ENCODE measurements at regions not wholly inside any gene's neighbourhood (a gene's known extent, or its start where the extent isn't known, plus 50 kb on each side); places are given as distances from the start of the nearest gene placed in this dataset.

DNA sequence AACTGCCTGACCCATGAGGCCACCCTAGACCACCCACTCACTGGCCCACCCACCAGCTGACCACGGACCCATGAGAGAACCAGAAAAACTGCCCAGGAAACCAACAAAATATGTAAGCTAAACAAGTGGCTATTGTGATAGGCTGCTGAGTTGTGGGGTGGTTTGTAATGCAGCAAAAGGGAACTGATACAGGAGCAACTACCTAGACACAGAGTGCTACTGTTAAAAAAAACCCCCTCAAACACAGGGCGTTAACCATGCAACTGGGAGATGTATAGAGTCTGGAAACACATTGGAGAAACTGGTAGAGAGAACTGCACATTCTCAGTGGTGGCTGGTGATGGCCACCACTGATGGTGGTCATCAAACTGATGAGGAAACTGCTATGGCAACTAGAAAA, 206.3 kb upstream of the GYPC start:
- TF ChIP-seq, protein P1, sequence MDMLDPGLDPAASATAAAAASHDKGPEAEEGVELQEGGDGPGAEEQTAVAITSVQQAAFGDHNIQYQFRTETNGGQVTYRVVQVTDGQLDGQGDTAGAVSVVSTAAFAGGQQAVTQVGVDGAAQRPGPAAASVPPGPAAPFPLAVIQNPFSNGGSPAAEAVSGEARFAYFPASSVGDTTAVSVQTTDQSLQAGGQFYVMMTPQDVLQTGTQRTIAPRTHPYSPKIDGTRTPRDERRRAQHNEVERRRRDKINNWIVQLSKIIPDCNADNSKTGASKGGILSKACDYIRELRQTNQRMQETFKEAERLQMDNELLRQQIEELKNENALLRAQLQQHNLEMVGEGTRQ (IDR thresholded peaks at IDR 0.05; ENCODE audit: low read depth, low read length) = no peak
- TF ChIP-seq, protein P2, sequence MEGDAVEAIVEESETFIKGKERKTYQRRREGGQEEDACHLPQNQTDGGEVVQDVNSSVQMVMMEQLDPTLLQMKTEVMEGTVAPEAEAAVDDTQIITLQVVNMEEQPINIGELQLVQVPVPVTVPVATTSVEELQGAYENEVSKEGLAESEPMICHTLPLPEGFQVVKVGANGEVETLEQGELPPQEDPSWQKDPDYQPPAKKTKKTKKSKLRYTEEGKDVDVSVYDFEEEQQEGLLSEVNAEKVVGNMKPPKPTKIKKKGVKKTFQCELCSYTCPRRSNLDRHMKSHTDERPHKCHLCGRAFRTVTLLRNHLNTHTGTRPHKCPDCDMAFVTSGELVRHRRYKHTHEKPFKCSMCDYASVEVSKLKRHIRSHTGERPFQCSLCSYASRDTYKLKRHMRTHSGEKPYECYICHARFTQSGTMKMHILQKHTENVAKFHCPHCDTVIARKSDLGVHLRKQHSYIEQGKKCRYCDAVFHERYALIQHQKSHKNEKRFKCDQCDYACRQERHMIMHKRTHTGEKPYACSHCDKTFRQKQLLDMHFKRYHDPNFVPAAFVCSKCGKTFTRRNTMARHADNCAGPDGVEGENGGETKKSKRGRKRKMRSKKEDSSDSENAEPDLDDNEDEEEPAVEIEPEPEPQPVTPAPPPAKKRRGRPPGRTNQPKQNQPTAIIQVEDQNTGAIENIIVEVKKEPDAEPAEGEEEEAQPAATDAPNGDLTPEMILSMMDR (conservative IDR thresholded peaks at IDR 0.05; ENCODE audit: low read depth, low read length) = no peak
- TF ChIP-seq POLR2A (IDR thresholded peaks at IDR 0.05; ENCODE audit: low read depth, low read length) (no peak), RCOR1 (IDR thresholded peaks at IDR 0.05; ENCODE audit: insufficient replicate concordance, low read length) (no peak), SMC3 (IDR thresholded peaks at IDR 0.05; ENCODE audit: low read depth, low read length) (no peak)

Measured in IMR-90 (cell line).